ENCODE measurements at regions not wholly inside any gene's neighbourhood (a gene's known extent, or its start where the extent isn't known, plus 50 kb on each side); places are given as distances from the start of the nearest gene placed in this dataset.

- no peaks in the 10 kb centered on the region for H3K36me3 ChIP-seq (replicated peaks; ENCODE audit: insufficient read depth, low read length)
- no peaks in the 10 kb centered on the region for H3K9me2 ChIP-seq (replicated peaks; ENCODE audit: insufficient read depth, low read length)
- H3K27ac ChIP-seq (ENCODE audit: low read length): no peak overlapping the region
- H3K4me3 ChIP-seq (ENCODE audit: low read length): no peak overlapping the region
- no peak overlapping the region for H3K4me2 ChIP-seq (ENCODE audit: low read depth, low read length)
- no peak overlapping the region for H2AFZ ChIP-seq (ENCODE audit: low read length)
- no peak overlapping the region for H3K9ac ChIP-seq (ENCODE audit: low read length)
- DNase-seq: no peak
- no peaks in the 10 kb centered on the region for H3F3A ChIP-seq (ENCODE audit: insufficient read depth, low read length)
- no peak for TF ChIP-seq EZH2 (optimal IDR thresholded peaks at IDR 0.05; ENCODE audit: low read depth, low read length)
- no peak for TF ChIP-seq CTCF (IDR thresholded peaks at IDR 0.05; ENCODE audit: low read length)
- no peak for TF ChIP-seq EZH2phosphoT487 (IDR thresholded peaks at IDR 0.05; ENCODE audit: low read length)
- no peaks in the 10 kb centered on the region for H3K27me3 ChIP-seq (replicated peaks; ENCODE audit: insufficient read depth, low read length)
- no peaks in the 10 kb centered on the region for H4K20me1 ChIP-seq (ENCODE audit: insufficient read depth, low read length)
- H3K9me3 ChIP-seq (replicated peaks; ENCODE audit: insufficient read depth, low read length): no peaks in the 10 kb centered on the region
- no peaks in the 10 kb centered on the region for H3K79me2 ChIP-seq (ENCODE audit: low read length)
- no peaks in the 10 kb centered on the region for H3K4me1 ChIP-seq (ENCODE audit: low read length)
These were observed 704.4 kb downstream of the UTRN start for GRCh38 chr6:144989319-144990107.

GRCh38 chr6:144990784-144991183, 705.6 kb downstream of the UTRN start:
- H3K9me3 ChIP-seq (replicated peaks; ENCODE audit: insufficient read depth, low read length): no peaks in the 10 kb centered on the region
- H3K79me2 ChIP-seq (ENCODE audit: low read length): no peaks in the 10 kb centered on the region
- H3K4me3 ChIP-seq (ENCODE audit: low read length): no peak overlapping the region
- H4K20me1 ChIP-seq (ENCODE audit: insufficient read depth, low read length): no peaks in the 10 kb centered on the region
- no peaks in the 10 kb centered on the region for H3F3A ChIP-seq (ENCODE audit: insufficient read depth, low read length)
- H2AFZ ChIP-seq (ENCODE audit: low read length): no peak overlapping the region
- no peak overlapping the region for H3K9ac ChIP-seq (ENCODE audit: low read length)
- H3K4me2 ChIP-seq (ENCODE audit: low read depth, low read length): no peak overlapping the region
- no peaks in the 10 kb centered on the region for H3K27me3 ChIP-seq (replicated peaks; ENCODE audit: insufficient read depth, low read length)
- DNase-seq: no peak
- H3K4me1 ChIP-seq (ENCODE audit: low read length): no peaks in the 10 kb centered on the region
- no peaks in the 10 kb centered on the region for H3K9me2 ChIP-seq (replicated peaks; ENCODE audit: insufficient read depth, low read length)
- TF ChIP-seq EZH2phosphoT487 (IDR thresholded peaks at IDR 0.05; ENCODE audit: low read length): no peak
- TF ChIP-seq EZH2 (optimal IDR thresholded peaks at IDR 0.05; ENCODE audit: low read depth, low read length): no peak
- TF ChIP-seq CTCF (IDR thresholded peaks at IDR 0.05; ENCODE audit: low read length): no peak
- H3K27ac ChIP-seq (ENCODE audit: low read length): no peak overlapping the region
- H3K36me3 ChIP-seq (replicated peaks; ENCODE audit: insufficient read depth, low read length): no peaks in the 10 kb centered on the region

GRCh38 chr6:144993870-144994269, 708.7 kb downstream of the UTRN start:
- no peaks in the 10 kb centered on the region for H3F3A ChIP-seq (ENCODE audit: insufficient read depth, low read length)

More at GRCh38 chr6:144993870-144994269, 708.7 kb downstream of the UTRN start:
- no peak for DNase-seq
- H3K4me2 ChIP-seq (ENCODE audit: low read depth, low read length): no peak overlapping the region
- no peaks in the 10 kb centered on the region for H3K9me2 ChIP-seq (replicated peaks; ENCODE audit: insufficient read depth, low read length)
- H3K27me3 ChIP-seq (replicated peaks; ENCODE audit: insufficient read depth, low read length): no peaks in the 10 kb centered on the region
- no peak overlapping the region for H3K27ac ChIP-seq (ENCODE audit: low read length)
- H3K9me3 ChIP-seq (replicated peaks; ENCODE audit: insufficient read depth, low read length): no peaks in the 10 kb centered on the region
- no peak overlapping the region for H3K4me3 ChIP-seq (ENCODE audit: low read length)
- no peaks in the 10 kb centered on the region for H4K20me1 ChIP-seq (ENCODE audit: insufficient read depth, low read length)
- H3K4me1 ChIP-seq (ENCODE audit: low read length): no peaks in the 10 kb centered on the region
- TF ChIP-seq EZH2 (optimal IDR thresholded peaks at IDR 0.05; ENCODE audit: low read depth, low read length): no peak
- no peak for TF ChIP-seq CTCF (IDR thresholded peaks at IDR 0.05; ENCODE audit: low read length)
- TF ChIP-seq EZH2phosphoT487 (IDR thresholded peaks at IDR 0.05; ENCODE audit: low read length): no peak
- no peak overlapping the region for H3K9ac ChIP-seq (ENCODE audit: low read length)
- no peaks in the 10 kb centered on the region for H3K79me2 ChIP-seq (ENCODE audit: low read length)
- H3K36me3 ChIP-seq (replicated peaks; ENCODE audit: insufficient read depth, low read length): no peaks in the 10 kb centered on the region
- no peak overlapping the region for H2AFZ ChIP-seq (ENCODE audit: low read length)
